K562 (cell line): ENCODE measurements at regions not wholly inside any gene's neighbourhood (a gene's known extent, or its start where the extent isn't known, plus 50 kb on each side); places are given as distances from the start of the nearest gene placed in this dataset.

Experiments
- ATAC-seq: fragments of 200-7000 bp; cut with Tn5 transposase; 3 replicates; pipeline ENCODE4 v1.9.1; 2020; ENCODE audit warnings: moderate library complexity
- BruUV-seq: library from RNA; stranded (reverse); fragments of 400-500 nt; replicated peaks from 2 replicates; lab custom pipeline; 2021; lab: Mats Ljungman, UMichigan
- CTCF ChIA-PET: fragments of 300-600 bp; formaldehyde crosslinking; extraction: SDS; loops from one replicate; lab custom pipeline; 2021; ENCODE audit warnings: low intra/inter-chr PET ratio; lab: Yijun Ruan, JAX
- POLR2A ChIA-PET: fragments of 300-600, 350-650 bp; sonication (Branson Sonifier 250); formaldehyde crosslinking; extraction: SDS; loops from one replicate; lab custom pipeline; 2021; ENCODE audit warnings: antibody characterized with exemption, inconsistent platforms; lab: Yijun Ruan, JAX
- DNase-seq, 4 experiments: peaks; one replicate each; pipeline versions ENCODE4 v3.0.0 to v3.0.0-alpha.2; 2011 to 2018; ENCODE audit warnings: low spot score in 3 of 4, mixed read lengths in 3 of 4; ENCODE audit errors: extremely low read depth in 1 of 4
- FAIRE-seq: peaks from 2 replicates; lab custom pipeline; 2011; peaks lifted over from hg19 to GRCh38; lab: Jason Lieb, UNC
- H2AFZ ChIP-seq: 2 replicates; pipeline ENCODE4 v1.6.0; 2011; ENCODE audit warnings: low read depth, low read length, control low read depth, inconsistent platforms
- H3K27ac ChIP-seq: fragments of 200-600 bp; 3 replicates; pipeline ENCODE4 v1.8.0; 2011; ENCODE audit warnings: low read depth, mild to moderate bottlenecking, control low read depth, inconsistent platforms, low read length, moderate library complexity, mixed read lengths; ENCODE audit errors: extremely low read depth
- H3K27me3 ChIP-seq, 2 experiments: fragments of 300-600 bp in 1 of 2; 2 replicates in 1 of 2; 3 replicates in 1 of 2; pipeline versions ENCODE4 v1.6.0 to v1.8.0; 2011; ENCODE audit warnings: inconsistent platforms in 2 of 2, low read length in 2 of 2, mild to moderate bottlenecking in 1 of 2, mixed read lengths in 1 of 2, moderate library complexity in 1 of 2; ENCODE audit not compliant: control insufficient read depth in 2 of 2, insufficient read depth in 2 of 2
- H3K36me3 ChIP-seq: fragments of 300-600 bp; 3 replicates; pipeline ENCODE4 v1.8.0; 2011; ENCODE audit warnings: mild to moderate bottlenecking, low read length, inconsistent platforms; ENCODE audit not compliant: control insufficient read depth, insufficient read depth
- H3K4me1 ChIP-seq, 2 experiments: fragments of 200-600 bp in 1 of 2; replicated peaks in 1 of 2; 2 replicates in 1 of 2; 3 replicates in 1 of 2; pipeline versions ENCODE4 v1.5.1 to v1.8.0; 2011; ENCODE audit warnings: inconsistent platforms in 2 of 2, low read length in 2 of 2, mild to moderate bottlenecking in 1 of 2, mixed read lengths in 1 of 2, moderate library complexity in 1 of 2; ENCODE audit not compliant: control insufficient read depth in 2 of 2, insufficient read depth in 2 of 2
- H3K4me2 ChIP-seq: 2 replicates; pipeline ENCODE4 v1.6.1; 2011; ENCODE audit warnings: low read length, control low read depth, inconsistent platforms, mixed read lengths; ENCODE audit not compliant: insufficient read depth
- H3K4me3 ChIP-seq: fragments of 200-600 bp; sonication (generic), shearing (Covaris generic); 2 replicates; pipeline ENCODE4 v1.5.1; 2016; ENCODE audit warnings: control low read depth, inconsistent platforms
- H3K79me2 ChIP-seq: fragments of 200-600 bp; 3 replicates; pipeline ENCODE4 v1.8.0; 2011; ENCODE audit warnings: low read length, inconsistent platforms; ENCODE audit not compliant: control insufficient read depth, insufficient read depth
- H3K9ac ChIP-seq, 2 experiments: 2 replicates each; pipeline versions ENCODE4 v1.6.0 to v1.6.1; 2011; ENCODE audit warnings: low read depth in 2 of 2, low read length in 2 of 2, control low read depth in 1 of 2, inconsistent platforms in 1 of 2, mild to moderate bottlenecking in 1 of 2, mixed read lengths in 1 of 2; ENCODE audit not compliant: insufficient read depth in 1 of 2
- H3K9me1 ChIP-seq: one replicate; pipeline ENCODE4 v1.6.0; 2011; ENCODE audit warnings: inconsistent platforms, mild to moderate bottlenecking, low read length, moderate library complexity; ENCODE audit not compliant: control insufficient read depth, insufficient read depth
- H3K9me3 ChIP-seq: replicated peaks from 2 replicates; pipeline ENCODE4 v1.5.1; 2011; ENCODE audit warnings: low read depth, low read length, inconsistent platforms; ENCODE audit not compliant: control insufficient read depth, insufficient read depth
- H4K20me1 ChIP-seq: replicated peaks from 2 replicates; pipeline ENCODE4 v1.6.1; 2011; ENCODE audit warnings: low read length, inconsistent platforms, mixed read lengths; ENCODE audit not compliant: control insufficient read depth, insufficient read depth
- ATF2 ChIP-seq: sonication (generic); formaldehyde crosslinking; IDR thresholded peaks from 2 replicates; pipeline ENCODE4 v1.8.1; 2022; ENCODE audit warnings: missing genetic modification reagents
- CREB3 ChIP-seq: fragments of 450-650 bp; conservative IDR thresholded peaks from 2 replicates; pipeline ENCODE4 v1.6.1; 2016; ENCODE audit warnings: missing genetic modification characterization, low read depth, mild to moderate bottlenecking, missing compliant biosample characterization, moderate library complexity
- DACH1 ChIP-seq: fragments of 450-650 bp; IDR thresholded peaks from 2 replicates; pipeline ENCODE4 v1.6.1; 2018; ENCODE audit not compliant: partially characterized antibody
- FOSL1 ChIP-seq: fragments of 200-800 bp; sonication (Bioruptor generic); conservative IDR thresholded peaks from 2 replicates; pipeline ENCODE4 v1.6.1; 2016; ENCODE audit warnings: missing genetic modification characterization, missing compliant biosample characterization
- FOXK1 ChIP-seq: sonication (generic); formaldehyde crosslinking; IDR thresholded peaks from 2 replicates; pipeline ENCODE4 v1.8.0; 2022; ENCODE audit warnings: missing genetic modification reagents, mild to moderate bottlenecking, borderline replicate concordance
- NR2F6 ChIP-seq: fragments of 450-650 bp; formaldehyde crosslinking; IDR thresholded peaks from 2 replicates; pipeline ENCODE4 v1.4.0; 2020; ENCODE audit warnings: mild to moderate bottlenecking
- POLR3A ChIP-seq: IDR thresholded peaks from 2 replicates; pipeline ENCODE4 v1.6.1; 2011; ENCODE audit warnings: borderline replicate concordance, mild to moderate bottlenecking, moderate library complexity; ENCODE audit not compliant: insufficient read length, insufficient read depth; ENCODE audit errors: extremely low read depth
- RFX7 ChIP-seq: fragments of 250-450 bp; sonication (Bioruptor Pico); IDR thresholded peaks from 2 replicates; pipeline ENCODE4 v1.5.1; 2021; ENCODE audit warnings: mild to moderate bottlenecking
- SIRT6 ChIP-seq: IDR thresholded peaks from one replicate; pipeline ENCODE4 v1.6.1; 2012; ENCODE audit warnings: low read depth, mild to moderate bottlenecking, control low read depth, inconsistent platforms, low read length, moderate library complexity
- TSC22D4 ChIP-seq: fragments of 450-650 bp; IDR thresholded peaks from 2 replicates; pipeline ENCODE4 v1.6.1; 2016; ENCODE audit warnings: missing genetic modification characterization, missing biosample characterization, control low read depth
- ZNF280B ChIP-seq: fragments of 250-450 bp; sonication (Bioruptor Pico); IDR thresholded peaks from 2 replicates; pipeline ENCODE4 v1.5.1; 2021; ENCODE audit warnings: mild to moderate bottlenecking
- ZNF398 ChIP-seq: fragments of 250-450 bp; sonication (Bioruptor Pico); IDR thresholded peaks from 2 replicates; pipeline ENCODE4 v1.8.0; 2021; ENCODE audit warnings: moderate library complexity, mild to moderate bottlenecking, inconsistent platforms
- ZNF41 ChIP-seq: fragments of 250-450 bp; sonication (Bioruptor Pico); conservative IDR thresholded peaks from 2 replicates; pipeline ENCODE4 v1.4.0; 2020; ENCODE audit warnings: mild to moderate bottlenecking
- WGBS: fragments of 100-300 bp; shearing (Covaris generic); methylation state at CpG from one replicate; pipeline ENCODE4 v1.1.6; 2016; ENCODE audit warnings: low coverage, mixed read lengths; ENCODE audit not compliant: insufficient coverage; ENCODE audit errors: missing lambda C conversion rate; 5-methylcytosine and 5-hydroxymethylcytosine counted together
- in situ Hi-C: fragments of 300-500 bp; cut with MboI; formaldehyde crosslinking; loops from 4 replicates; pipeline ENCODE4 v1.15.0; 2018; ENCODE audit warnings: inconsistent platforms, mixed read lengths
- intact Hi-C: fragments of 100-400 bp; cut with micrococcal nuclease; formaldehyde crosslinking; loops from 2 replicates; pipeline ENCODE4 v1.14.2; 2022
- TF ChIP-seq, protein P1 (sequence below): sonication (generic); formaldehyde crosslinking; IDR thresholded peaks from 2 replicates; pipeline ENCODE4 v1.8.0; 2022; ENCODE audit warnings: mild to moderate bottlenecking, missing genetic modification reagents
- TF ChIP-seq, protein P2 (sequence below): IDR thresholded peaks from 2 replicates; pipeline ENCODE4 v1.6.1; 2011; ENCODE audit not compliant: insufficient read length; ENCODE audit errors: extremely low read depth

DNA sequence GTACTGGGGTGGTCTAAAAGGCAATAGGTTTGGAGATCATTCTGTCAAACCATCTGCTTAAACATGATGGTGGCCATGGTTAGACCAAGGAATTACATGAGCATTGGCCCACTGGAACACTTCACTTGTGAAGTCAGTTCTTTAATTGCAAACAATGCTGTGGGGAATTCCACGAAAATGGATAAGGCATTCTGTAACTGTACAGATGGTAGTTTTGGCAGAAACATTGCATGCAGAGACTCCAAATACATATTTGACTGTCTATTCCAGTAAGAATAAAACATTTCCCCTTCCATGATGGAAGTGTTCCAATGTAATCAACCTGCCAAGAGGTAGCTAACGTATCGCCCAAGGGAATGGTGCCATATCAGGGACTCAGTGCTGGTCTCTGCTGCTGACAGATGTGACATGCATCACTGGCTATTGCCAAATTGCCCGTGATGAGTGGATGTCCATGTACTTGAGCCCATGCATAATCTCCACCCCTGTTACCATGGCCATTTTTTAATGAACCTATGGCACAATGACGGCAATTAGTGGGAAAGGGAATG lies 417.9 kb downstream of the CDH7 start:
- ATAC-seq, result no peak
- H3K27me3 ChIP-seq, result no peaks in the 10 kb centered on the region
- H4K20me1 ChIP-seq, result no peaks in the 10 kb centered on the region
- TF ChIP-seq, protein P1, sequence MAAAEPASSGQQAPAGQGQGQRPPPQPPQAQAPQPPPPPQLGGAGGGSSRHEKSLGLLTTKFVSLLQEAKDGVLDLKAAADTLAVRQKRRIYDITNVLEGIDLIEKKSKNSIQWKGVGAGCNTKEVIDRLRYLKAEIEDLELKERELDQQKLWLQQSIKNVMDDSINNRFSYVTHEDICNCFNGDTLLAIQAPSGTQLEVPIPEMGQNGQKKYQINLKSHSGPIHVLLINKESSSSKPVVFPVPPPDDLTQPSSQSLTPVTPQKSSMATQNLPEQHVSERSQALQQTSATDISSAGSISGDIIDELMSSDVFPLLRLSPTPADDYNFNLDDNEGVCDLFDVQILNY (CRISPR knock-in tag), result no peak
- TF ChIP-seq POLR3A (no peak), SIRT6 (no peak), FOSL1 (tag) (no peak), ZNF398 (CRISPR knock-in tag) (no peak), ATF2 (CRISPR knock-in tag) (no peak), CREB3 (no peak), ZNF41 (CRISPR knock-in tag) (no peak), DACH1 (no peak), NR2F6 (no peak), RFX7 (CRISPR knock-in tag) (no peak), FOXK1 (no peak), TSC22D4 (tag) (no peak), ZNF280B (CRISPR knock-in tag) (no peak)
- TF ChIP-seq, protein P2, sequence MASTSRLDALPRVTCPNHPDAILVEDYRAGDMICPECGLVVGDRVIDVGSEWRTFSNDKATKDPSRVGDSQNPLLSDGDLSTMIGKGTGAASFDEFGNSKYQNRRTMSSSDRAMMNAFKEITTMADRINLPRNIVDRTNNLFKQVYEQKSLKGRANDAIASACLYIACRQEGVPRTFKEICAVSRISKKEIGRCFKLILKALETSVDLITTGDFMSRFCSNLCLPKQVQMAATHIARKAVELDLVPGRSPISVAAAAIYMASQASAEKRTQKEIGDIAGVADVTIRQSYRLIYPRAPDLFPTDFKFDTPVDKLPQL, result no peak
- in situ Hi-C loops (no loop called here), intact Hi-C loops (no loop called here)
- ChIA-PET POLR2A (no interaction called here), CTCF (no interaction called here)
- no peaks in the 10 kb centered on the region for H3K9me3 ChIP-seq
- H3K27ac ChIP-seq, result no peak overlapping the region
- H3K9me1 ChIP-seq, result no peaks in the 10 kb centered on the region
- no TSS peak for BruUV-seq
- H3K36me3 ChIP-seq, result no peaks in the 10 kb centered on the region
- no peaks in the 10 kb centered on the region for H3K79me2 ChIP-seq
- no peak for DNase-seq
- H3K4me2 ChIP-seq, result no peak overlapping the region
- no peak overlapping the region for H3K9ac ChIP-seq
- 36% methylated on average over 5 of the region's 5 CpGs for WGBS
- H3K4me1 ChIP-seq, result no peaks in the 10 kb centered on the region
- FAIRE-seq, result no peak
- H3K4me3 ChIP-seq, result no peak overlapping the region
- H2AFZ ChIP-seq, result no peak overlapping the region
